Panc1 (cell line): ENCODE measurements at regions not wholly inside any gene's neighbourhood (a gene's known extent, or its start where the extent isn't known, plus 50 kb on each side); places are given as distances from the start of the nearest gene placed in this dataset.

Experiments used
- POLR2AphosphoS5 ChIP-seq: IDR thresholded peaks from 2 replicates; pipeline ENCODE4 v1.6.1; 2012; ENCODE audit warnings: mild to moderate bottlenecking, low read depth, low read length, moderate library complexity
- TF ChIP-seq, protein P1 (sequence below): fragments of 450-650 bp; IDR thresholded peaks from 2 replicates; pipeline ENCODE4 v1.5.1; 2017; ENCODE audit warnings: mild to moderate bottlenecking

DNA sequence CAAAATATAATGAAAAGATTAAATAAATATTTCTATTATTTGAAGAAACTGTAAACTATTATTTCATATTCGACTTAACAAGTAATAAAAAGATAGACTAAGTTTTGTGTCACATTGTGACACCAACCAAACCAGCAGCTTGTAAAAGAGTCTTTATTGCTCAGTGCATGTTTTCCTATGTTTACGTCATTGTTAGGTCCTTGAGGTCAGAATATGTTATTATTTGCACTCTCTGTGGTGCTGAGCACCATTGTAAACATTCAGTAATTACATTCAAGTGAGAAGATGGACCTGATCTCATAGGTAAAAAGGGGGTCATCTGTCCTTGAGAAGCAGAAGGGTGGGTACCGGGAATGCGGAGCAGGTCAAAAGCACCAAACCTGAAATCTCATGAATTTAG lies 1999.1 kb upstream of the CELF4 start:
- TF ChIP-seq, protein P1, sequence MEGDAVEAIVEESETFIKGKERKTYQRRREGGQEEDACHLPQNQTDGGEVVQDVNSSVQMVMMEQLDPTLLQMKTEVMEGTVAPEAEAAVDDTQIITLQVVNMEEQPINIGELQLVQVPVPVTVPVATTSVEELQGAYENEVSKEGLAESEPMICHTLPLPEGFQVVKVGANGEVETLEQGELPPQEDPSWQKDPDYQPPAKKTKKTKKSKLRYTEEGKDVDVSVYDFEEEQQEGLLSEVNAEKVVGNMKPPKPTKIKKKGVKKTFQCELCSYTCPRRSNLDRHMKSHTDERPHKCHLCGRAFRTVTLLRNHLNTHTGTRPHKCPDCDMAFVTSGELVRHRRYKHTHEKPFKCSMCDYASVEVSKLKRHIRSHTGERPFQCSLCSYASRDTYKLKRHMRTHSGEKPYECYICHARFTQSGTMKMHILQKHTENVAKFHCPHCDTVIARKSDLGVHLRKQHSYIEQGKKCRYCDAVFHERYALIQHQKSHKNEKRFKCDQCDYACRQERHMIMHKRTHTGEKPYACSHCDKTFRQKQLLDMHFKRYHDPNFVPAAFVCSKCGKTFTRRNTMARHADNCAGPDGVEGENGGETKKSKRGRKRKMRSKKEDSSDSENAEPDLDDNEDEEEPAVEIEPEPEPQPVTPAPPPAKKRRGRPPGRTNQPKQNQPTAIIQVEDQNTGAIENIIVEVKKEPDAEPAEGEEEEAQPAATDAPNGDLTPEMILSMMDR: no peak
- TF ChIP-seq POLR2AphosphoS5: no peak
